OCI-LY3 (cell line): ENCODE measurements at regions not wholly inside any gene's neighbourhood (a gene's known extent, or its start where the extent isn't known, plus 50 kb on each side); places are given as distances from the start of the nearest gene placed in this dataset.

Experiments used
- EZH2phosphoT487 ChIP-seq: fragments of 200-600 bp; shearing (Covaris generic); IDR thresholded peaks from 2 replicates; pipeline ENCODE4 v1.6.1; 2018; ENCODE audit warnings: antibody characterized with exemption, mixed run types, low read depth
- TF ChIP-seq, protein P1 (sequence below): fragments of 200-600, 300-600 bp; sonication (generic); IDR thresholded peaks from 2 replicates; pipeline ENCODE4 v1.5.1; 2014; ENCODE audit warnings: antibody characterized with exemption, low read length, low read depth

DNA sequence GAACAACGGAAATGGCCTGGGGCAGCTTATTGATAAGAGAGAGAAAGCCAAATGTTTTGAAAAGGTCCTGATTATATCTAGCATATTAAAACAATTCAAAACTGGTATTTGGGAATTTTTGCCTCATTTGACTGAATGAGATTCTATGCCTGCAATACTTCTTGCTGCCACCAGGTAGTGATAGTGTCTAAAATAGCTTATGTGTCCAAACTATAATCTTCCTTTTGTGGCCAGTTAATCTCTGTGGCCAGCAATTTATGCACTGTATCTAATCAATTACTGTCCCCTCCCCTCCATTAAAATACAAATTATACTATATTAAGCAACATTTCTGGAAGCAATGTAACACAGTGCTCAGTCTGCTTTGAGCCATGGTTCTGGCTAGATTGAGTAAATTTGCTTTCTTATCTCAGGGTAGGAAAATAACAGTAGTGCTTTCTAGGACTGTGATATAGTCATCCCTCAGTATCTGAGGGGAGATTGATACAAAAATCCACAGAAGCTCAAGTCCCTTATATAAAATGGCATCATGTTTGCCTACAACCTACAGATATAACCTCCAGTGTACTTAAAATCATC is 91.8 kb downstream of the FOXD2 start:
- TF ChIP-seq, protein P1, sequence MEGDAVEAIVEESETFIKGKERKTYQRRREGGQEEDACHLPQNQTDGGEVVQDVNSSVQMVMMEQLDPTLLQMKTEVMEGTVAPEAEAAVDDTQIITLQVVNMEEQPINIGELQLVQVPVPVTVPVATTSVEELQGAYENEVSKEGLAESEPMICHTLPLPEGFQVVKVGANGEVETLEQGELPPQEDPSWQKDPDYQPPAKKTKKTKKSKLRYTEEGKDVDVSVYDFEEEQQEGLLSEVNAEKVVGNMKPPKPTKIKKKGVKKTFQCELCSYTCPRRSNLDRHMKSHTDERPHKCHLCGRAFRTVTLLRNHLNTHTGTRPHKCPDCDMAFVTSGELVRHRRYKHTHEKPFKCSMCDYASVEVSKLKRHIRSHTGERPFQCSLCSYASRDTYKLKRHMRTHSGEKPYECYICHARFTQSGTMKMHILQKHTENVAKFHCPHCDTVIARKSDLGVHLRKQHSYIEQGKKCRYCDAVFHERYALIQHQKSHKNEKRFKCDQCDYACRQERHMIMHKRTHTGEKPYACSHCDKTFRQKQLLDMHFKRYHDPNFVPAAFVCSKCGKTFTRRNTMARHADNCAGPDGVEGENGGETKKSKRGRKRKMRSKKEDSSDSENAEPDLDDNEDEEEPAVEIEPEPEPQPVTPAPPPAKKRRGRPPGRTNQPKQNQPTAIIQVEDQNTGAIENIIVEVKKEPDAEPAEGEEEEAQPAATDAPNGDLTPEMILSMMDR, result peak; percentile 38
- TF ChIP-seq EZH2phosphoT487, result no peak
